Tibial nerve (tissue), 4 donors: ENCODE measurements at regions not wholly inside any gene's neighbourhood (a gene's known extent, or its start where the extent isn't known, plus 50 kb on each side); places are given as distances from the start of the nearest gene placed in this dataset.

Source experiments
- CTCF ChIP-seq, 5 experiments: fragments of 200-600 bp in 3 of 5; fragments of 450-650 bp in 2 of 5; sonication (generic) in 3 of 5; IDR thresholded peaks; one replicate each; pipeline ENCODE4 v1.5.1; 2016 to 2019; ENCODE audit warnings: antibody characterized with exemption in 5 of 5, mild to moderate bottlenecking in 3 of 5, moderate library complexity in 2 of 5
- EP300 ChIP-seq, 2 donors: sonication (generic); formaldehyde crosslinking; IDR thresholded peaks; one replicate each; pipeline ENCODE4 v1.6.1; 2017; ENCODE audit warnings: antibody characterized with exemption in 2 of 2, mild to moderate bottlenecking in 1 of 2
- POLR2A ChIP-seq, 2 donors: fragments of 450-650 bp; IDR thresholded peaks; one replicate each; pipeline ENCODE4 v1.6.1; 2017; ENCODE audit warnings: antibody characterized with exemption in 2 of 2, mild to moderate bottlenecking in 2 of 2, moderate library complexity in 2 of 2

- TF ChIP-seq CTCF (IDR thresholded peaks at IDR 0.05) (no peak), POLR2A (IDR thresholded peaks at IDR 0.05) (no peak), EP300 (IDR thresholded peaks at IDR 0.05) (no peak)
Measured at GRCh38 chrY:12623204-12623603, 77.8 kb upstream of the USP9Y start.
